ENCODE measurements at regions not wholly inside any gene's neighbourhood (a gene's known extent, or its start where the extent isn't known, plus 50 kb on each side); places are given as distances from the start of the nearest gene placed in this dataset.

DNA sequence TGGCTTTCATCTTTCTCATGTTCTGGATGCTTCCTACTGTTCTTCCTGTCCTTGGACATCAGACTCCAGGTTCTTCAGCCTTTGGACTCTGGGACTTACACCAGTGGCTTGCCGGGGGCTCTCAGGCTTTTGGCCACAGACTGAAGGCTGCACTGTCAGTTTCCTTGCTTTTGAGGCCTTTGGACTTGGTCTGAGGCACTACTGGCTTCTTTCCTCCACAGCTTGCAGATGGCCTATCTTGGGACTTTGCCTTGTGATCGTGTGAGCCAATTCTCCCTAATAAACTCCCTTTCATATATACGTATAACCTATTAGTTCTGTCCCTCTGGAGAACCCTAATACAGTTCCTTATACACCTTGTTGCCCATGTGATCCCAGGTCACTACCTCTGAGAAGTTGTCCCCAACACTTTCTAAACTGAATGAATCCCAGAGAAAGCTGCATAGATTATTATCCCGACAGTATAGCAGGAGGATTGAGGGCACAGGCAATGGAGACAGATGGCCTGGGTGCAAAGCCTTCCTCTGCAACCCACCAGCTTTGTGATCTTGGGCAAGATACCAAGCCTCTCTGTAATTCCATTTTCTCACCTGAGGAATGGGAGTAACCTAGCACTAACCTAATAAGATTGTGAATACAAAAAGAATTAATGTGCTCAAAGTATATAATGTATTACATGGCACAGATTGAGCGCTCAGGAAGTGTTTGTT lies 449.6 kb upstream of the BRINP1 start:
- H4K20me1 ChIP-seq (ENCODE audit: insufficient read depth, low read length) = no peaks in the 10 kb centered on the region

DNA sequence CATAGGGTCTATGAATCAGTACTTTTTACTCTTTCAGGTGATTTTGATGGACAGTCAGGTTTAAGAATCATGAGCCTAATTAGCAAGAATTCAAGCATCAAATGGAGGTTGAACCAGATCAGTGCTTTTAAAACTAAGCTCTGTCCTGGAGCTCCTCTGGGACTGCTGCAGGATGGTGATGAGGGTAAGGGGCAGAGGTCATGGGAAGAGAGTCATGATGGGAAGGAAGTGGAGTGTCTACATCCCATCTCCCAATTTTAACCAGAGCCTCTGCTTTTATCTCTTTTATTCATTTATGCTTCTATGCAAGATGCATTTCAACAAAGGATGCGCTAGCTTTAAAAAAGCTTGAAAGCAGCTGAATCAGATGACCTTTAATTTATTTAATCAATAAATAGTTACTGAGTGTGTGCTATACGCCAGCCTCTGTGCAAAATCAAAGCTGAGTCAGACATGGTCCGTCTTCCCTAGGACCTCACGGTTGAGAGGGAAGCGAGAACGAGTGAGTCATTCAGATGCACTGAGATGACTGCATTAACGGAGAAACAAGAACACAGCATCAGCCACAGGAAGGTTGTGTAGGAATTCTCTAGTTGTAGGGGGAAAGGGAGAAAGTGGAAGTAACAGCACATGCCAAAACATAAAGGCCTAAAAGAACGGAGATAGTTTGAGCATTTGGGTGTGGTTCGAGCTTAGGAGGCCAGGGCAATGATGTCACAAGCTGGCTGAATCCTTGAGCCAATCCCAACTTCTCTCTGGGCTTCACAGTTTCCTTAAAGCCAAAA lies 441.6 kb upstream of the BRINP1 start:
- Histone ChIP-seq H3K27ac (ENCODE audit: low read depth, low read length) (peak overlapping the region; percentile 8), H3K4me3 (ENCODE audit: insufficient read depth, low read length) (peak overlapping the region; percentile 1), H3K36me3 (ENCODE audit: insufficient read depth, low read length) (no peaks in the 10 kb centered on the region), H3K4me1 (ENCODE audit: insufficient read depth, low read length) (peaks cover 7% of the 10 kb centered on the region), H3K79me2 (ENCODE audit: insufficient read depth, low read length) (no peaks in the 10 kb centered on the region), H4K20me1 (ENCODE audit: insufficient read depth, low read length) (no peaks in the 10 kb centered on the region), H3K27me3 (ENCODE audit: insufficient read depth, low read length) (no peaks in the 10 kb centered on the region), H3K4me2 (ENCODE audit: insufficient read depth, low read length) (peak overlapping the region; percentile 3), H2AFZ (ENCODE audit: low read length) (peak overlapping the region; percentile 28), H3K9me3 (ENCODE audit: low read depth, low read length) (no peaks in the 10 kb centered on the region)
- DNase-seq (ENCODE audit: insufficient read length, low spot score, missing footprints) = peak; percentile 83
- TF ChIP-seq, protein P1, sequence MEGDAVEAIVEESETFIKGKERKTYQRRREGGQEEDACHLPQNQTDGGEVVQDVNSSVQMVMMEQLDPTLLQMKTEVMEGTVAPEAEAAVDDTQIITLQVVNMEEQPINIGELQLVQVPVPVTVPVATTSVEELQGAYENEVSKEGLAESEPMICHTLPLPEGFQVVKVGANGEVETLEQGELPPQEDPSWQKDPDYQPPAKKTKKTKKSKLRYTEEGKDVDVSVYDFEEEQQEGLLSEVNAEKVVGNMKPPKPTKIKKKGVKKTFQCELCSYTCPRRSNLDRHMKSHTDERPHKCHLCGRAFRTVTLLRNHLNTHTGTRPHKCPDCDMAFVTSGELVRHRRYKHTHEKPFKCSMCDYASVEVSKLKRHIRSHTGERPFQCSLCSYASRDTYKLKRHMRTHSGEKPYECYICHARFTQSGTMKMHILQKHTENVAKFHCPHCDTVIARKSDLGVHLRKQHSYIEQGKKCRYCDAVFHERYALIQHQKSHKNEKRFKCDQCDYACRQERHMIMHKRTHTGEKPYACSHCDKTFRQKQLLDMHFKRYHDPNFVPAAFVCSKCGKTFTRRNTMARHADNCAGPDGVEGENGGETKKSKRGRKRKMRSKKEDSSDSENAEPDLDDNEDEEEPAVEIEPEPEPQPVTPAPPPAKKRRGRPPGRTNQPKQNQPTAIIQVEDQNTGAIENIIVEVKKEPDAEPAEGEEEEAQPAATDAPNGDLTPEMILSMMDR (IDR thresholded peaks at IDR 0.05; ENCODE audit: extremely low read depth, low read depth, low read length) = no peak

More for the DNA sequence above, 449.6 kb upstream of the BRINP1 start:
- Histone ChIP-seq H3K9me3 (ENCODE audit: low read depth, low read length) (no peaks in the 10 kb centered on the region), H3K27ac (ENCODE audit: low read depth, low read length) (no peak overlapping the region), H3K36me3 (ENCODE audit: insufficient read depth, low read length) (no peaks in the 10 kb centered on the region), H2AFZ (ENCODE audit: low read length) (no peak overlapping the region), H3K79me2 (ENCODE audit: insufficient read depth, low read length) (no peaks in the 10 kb centered on the region), H3K27me3 (ENCODE audit: insufficient read depth, low read length) (no peaks in the 10 kb centered on the region), H3K4me2 (ENCODE audit: insufficient read depth, low read length) (no peak overlapping the region), H3K4me3 (ENCODE audit: insufficient read depth, low read length) (no peak overlapping the region), H3K4me1 (ENCODE audit: insufficient read depth, low read length) (no peaks in the 10 kb centered on the region)
- TF ChIP-seq, protein P1 (IDR thresholded peaks at IDR 0.05; ENCODE audit: extremely low read depth, low read depth, low read length) = no peak
- DNase-seq (ENCODE audit: insufficient read length, low spot score, missing footprints) = no peak

DNA sequence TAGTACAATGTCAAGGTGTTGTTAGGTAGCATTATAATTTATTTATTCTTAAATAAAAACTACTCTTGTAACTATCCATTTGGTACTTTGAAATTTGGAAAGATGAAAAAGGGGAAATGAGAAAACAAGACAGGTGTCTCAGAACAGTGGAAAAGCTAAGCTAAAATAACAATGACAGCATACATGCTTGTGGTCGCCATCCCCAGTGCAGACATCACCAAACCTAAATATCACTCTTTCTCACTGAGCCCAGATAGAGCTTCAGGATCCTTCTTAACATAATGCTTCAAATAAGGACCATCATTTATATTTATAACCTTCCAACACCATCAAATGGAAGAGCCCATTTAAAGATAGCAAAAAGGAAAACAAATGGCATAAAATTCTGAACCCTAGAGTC lies 434.4 kb upstream of the BRINP1 start:
- Histone ChIP-seq H3K4me2 (ENCODE audit: insufficient read depth, low read length) (no peak overlapping the region), H3K9me3 (ENCODE audit: low read depth, low read length) (no peaks in the 10 kb centered on the region), H3K4me1 (ENCODE audit: insufficient read depth, low read length) (peaks cover 9% of the 10 kb centered on the region), H4K20me1 (ENCODE audit: insufficient read depth, low read length) (no peaks in the 10 kb centered on the region), H3K27ac (ENCODE audit: low read depth, low read length) (no peak overlapping the region), H3K4me3 (ENCODE audit: insufficient read depth, low read length) (no peak overlapping the region), H3K79me2 (ENCODE audit: insufficient read depth, low read length) (no peaks in the 10 kb centered on the region), H3K27me3 (ENCODE audit: insufficient read depth, low read length) (no peaks in the 10 kb centered on the region), H2AFZ (ENCODE audit: low read length) (no peak overlapping the region), H3K36me3 (ENCODE audit: insufficient read depth, low read length) (no peaks in the 10 kb centered on the region)
- no peak for DNase-seq (ENCODE audit: insufficient read length, low spot score, missing footprints)
- TF ChIP-seq, protein P1 (IDR thresholded peaks at IDR 0.05; ENCODE audit: extremely low read depth, low read depth, low read length) = no peak

DNA sequence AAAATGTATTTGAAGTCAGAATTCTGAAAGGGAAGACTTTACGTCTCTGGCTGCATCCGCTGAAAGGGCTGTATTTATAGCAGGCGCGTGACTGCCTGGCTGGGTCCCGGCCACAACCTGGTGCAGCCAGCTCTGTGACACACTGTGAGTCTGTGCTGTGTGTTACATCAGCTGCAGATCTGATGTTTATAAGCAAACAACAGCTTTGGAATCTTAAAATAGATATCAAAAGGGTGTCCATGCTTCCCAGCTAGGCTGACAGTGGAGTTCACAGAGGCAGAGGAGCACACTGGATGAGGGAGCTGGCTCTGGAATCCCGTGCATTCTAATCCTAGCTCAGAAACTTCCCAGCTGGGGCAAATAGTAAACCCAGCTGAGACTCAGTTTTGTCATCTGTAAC lies 433.4 kb upstream of the BRINP1 start:
- Histone ChIP-seq H3K36me3 (ENCODE audit: insufficient read depth, low read length) (no peaks in the 10 kb centered on the region), H3K4me3 (ENCODE audit: insufficient read depth, low read length) (no peak overlapping the region), H3K4me2 (ENCODE audit: insufficient read depth, low read length) (peak overlapping the region; percentile 41), H3K79me2 (ENCODE audit: insufficient read depth, low read length) (no peaks in the 10 kb centered on the region), H3K4me1 (ENCODE audit: insufficient read depth, low read length) (peaks cover 9% of the 10 kb centered on the region), H3K9me3 (ENCODE audit: low read depth, low read length) (no peaks in the 10 kb centered on the region), H3K27me3 (ENCODE audit: insufficient read depth, low read length) (no peaks in the 10 kb centered on the region), H4K20me1 (ENCODE audit: insufficient read depth, low read length) (no peaks in the 10 kb centered on the region), H3K27ac (ENCODE audit: low read depth, low read length) (no peak overlapping the region), H2AFZ (ENCODE audit: low read length) (peak overlapping the region; percentile 68)
- peak; percentile 61 for DNase-seq (ENCODE audit: insufficient read length, low spot score, missing footprints)
- TF ChIP-seq, protein P1 (IDR thresholded peaks at IDR 0.05; ENCODE audit: extremely low read depth, low read depth, low read length) = no peak

Data from osteoblast (primary cell).